Body of pancreas (tissue), 4 donors: ENCODE measurements at regions not wholly inside any gene's neighbourhood (a gene's known extent, or its start where the extent isn't known, plus 50 kb on each side); places are given as distances from the start of the nearest gene placed in this dataset.

Experiments used
- POLR2A ChIP-seq, 3 donors: fragments of 450-650 bp; IDR thresholded peaks; one replicate each; pipeline ENCODE4 v1.6.1; 2016; ENCODE audit warnings: antibody characterized with exemption in 3 of 3, mild to moderate bottlenecking in 2 of 3
- TF ChIP-seq, protein P1 (sequence below), 7 experiments: fragments of 450-650 bp in 4 of 7; fragments of 200-600 bp in 3 of 7; sonication (generic) in 3 of 7; IDR thresholded peaks; one replicate each; pipeline ENCODE4 v1.5.1; 2016 to 2019; ENCODE audit warnings: antibody characterized with exemption in 7 of 7

DNA sequence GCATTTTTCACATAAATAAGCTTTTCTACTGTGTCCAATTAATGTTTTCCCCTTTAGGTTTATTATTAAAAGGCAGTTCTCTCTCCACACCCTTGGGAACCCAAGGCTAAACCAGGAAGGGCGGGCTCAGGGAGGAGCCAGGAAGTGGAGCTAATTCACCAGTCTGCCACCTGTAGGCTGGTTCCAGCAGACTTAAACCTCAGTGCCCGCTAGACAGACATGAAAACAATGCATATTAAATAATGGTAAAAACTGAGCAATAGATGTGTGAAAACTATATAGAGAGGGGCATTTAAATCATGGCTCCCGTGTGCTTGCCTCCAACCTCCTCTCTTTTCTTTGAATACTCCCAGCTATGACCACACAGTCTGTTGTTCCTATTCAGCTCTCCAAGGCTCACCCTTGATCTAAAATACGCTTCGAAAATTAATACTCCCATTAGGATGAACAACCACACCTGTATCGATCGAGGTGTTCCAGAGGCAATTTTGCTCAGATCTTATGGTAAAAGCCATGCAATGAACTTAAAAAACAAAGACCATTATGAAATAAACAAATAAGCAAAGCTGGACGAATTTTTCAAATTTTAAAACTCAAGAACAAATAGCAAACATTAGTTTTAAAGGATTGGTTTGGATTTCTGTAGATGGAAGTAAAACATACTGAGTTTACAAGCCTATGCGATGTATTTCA, 253.3 kb downstream of the TJP1 start:
- TF ChIP-seq, protein P1, sequence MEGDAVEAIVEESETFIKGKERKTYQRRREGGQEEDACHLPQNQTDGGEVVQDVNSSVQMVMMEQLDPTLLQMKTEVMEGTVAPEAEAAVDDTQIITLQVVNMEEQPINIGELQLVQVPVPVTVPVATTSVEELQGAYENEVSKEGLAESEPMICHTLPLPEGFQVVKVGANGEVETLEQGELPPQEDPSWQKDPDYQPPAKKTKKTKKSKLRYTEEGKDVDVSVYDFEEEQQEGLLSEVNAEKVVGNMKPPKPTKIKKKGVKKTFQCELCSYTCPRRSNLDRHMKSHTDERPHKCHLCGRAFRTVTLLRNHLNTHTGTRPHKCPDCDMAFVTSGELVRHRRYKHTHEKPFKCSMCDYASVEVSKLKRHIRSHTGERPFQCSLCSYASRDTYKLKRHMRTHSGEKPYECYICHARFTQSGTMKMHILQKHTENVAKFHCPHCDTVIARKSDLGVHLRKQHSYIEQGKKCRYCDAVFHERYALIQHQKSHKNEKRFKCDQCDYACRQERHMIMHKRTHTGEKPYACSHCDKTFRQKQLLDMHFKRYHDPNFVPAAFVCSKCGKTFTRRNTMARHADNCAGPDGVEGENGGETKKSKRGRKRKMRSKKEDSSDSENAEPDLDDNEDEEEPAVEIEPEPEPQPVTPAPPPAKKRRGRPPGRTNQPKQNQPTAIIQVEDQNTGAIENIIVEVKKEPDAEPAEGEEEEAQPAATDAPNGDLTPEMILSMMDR (IDR thresholded peaks at IDR 0.05), result peak; percentile 34 to 68 (median 57)
- TF ChIP-seq POLR2A (IDR thresholded peaks at IDR 0.05), result peak in 2 of 3 donors; percentile 15 to 18
